GM12874 (cell line): ENCODE measurements at regions not wholly inside any gene's neighbourhood (a gene's known extent, or its start where the extent isn't known, plus 50 kb on each side); places are given as distances from the start of the nearest gene placed in this dataset.

Experiments used
- TF ChIP-seq, protein P1 (sequence below): IDR thresholded peaks from 2 replicates; pipeline ENCODE4 v1.5.1; 2011; ENCODE audit warnings: low read depth, mild to moderate bottlenecking, control low read depth, low read length, moderate library complexity; ENCODE audit not compliant: insufficient read depth

DNA sequence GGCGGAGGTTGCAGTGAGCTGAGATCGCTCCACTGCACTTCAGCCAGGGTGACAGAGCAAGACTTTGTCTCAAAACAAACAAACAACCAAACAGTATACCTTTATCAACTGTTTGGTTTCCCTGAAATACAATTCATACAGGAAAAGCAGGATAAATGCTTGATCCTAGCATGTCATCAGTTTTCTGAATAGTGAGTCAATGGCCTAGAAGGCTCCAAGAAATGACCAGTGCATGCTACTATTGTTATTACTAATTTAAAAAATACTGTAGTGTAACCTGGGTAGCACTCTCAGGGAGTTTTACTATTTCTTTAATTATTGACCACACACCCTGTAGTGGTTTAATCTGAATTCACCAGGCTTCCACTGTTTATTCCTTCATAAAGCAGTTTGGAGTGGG, 101.0 kb upstream of the PTPN3 start:
- TF ChIP-seq, protein P1, sequence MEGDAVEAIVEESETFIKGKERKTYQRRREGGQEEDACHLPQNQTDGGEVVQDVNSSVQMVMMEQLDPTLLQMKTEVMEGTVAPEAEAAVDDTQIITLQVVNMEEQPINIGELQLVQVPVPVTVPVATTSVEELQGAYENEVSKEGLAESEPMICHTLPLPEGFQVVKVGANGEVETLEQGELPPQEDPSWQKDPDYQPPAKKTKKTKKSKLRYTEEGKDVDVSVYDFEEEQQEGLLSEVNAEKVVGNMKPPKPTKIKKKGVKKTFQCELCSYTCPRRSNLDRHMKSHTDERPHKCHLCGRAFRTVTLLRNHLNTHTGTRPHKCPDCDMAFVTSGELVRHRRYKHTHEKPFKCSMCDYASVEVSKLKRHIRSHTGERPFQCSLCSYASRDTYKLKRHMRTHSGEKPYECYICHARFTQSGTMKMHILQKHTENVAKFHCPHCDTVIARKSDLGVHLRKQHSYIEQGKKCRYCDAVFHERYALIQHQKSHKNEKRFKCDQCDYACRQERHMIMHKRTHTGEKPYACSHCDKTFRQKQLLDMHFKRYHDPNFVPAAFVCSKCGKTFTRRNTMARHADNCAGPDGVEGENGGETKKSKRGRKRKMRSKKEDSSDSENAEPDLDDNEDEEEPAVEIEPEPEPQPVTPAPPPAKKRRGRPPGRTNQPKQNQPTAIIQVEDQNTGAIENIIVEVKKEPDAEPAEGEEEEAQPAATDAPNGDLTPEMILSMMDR, result no peak

DNA sequence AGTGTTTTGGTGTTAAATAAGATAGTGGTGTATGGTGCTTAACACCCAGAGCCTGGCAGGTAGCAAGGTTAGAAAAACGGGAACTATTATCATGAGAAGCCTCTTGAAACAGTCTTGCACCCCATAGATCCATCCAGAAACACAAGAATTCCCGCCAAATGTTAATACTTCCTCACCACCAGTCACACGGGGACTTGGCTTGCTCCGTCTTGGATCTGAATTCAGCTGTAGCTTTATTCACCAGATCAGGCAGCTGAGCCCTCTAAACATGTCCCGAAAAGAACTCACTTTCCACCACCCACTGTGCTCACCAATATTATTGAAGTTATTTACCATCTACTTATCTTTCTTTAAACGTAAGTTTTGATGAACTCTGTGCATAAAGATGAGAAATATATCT, 101.6 kb upstream of the PTPN3 start:
- TF ChIP-seq, protein P1, result no peak

DNA sequence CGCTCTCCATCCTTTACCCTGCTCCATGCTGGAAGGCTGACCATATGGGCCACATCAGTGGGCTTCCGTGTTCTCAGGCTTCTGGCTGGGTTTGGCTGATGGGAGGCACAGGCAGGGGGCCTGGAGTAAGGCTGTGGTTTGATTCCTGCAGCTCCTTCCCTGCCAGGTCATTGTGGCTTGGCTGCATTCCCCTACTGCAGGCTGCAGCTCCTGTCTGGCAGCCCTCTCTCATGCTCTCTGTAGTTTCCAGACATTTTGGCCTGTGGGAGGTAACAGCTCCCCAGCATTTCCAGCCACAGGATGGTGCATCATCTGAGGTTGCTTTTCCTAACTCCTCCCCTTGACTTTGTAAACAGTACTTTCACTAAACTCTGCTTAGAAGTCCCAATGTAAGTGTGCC, 102.0 kb upstream of the PTPN3 start:
- TF ChIP-seq, protein P1, result no peak

DNA sequence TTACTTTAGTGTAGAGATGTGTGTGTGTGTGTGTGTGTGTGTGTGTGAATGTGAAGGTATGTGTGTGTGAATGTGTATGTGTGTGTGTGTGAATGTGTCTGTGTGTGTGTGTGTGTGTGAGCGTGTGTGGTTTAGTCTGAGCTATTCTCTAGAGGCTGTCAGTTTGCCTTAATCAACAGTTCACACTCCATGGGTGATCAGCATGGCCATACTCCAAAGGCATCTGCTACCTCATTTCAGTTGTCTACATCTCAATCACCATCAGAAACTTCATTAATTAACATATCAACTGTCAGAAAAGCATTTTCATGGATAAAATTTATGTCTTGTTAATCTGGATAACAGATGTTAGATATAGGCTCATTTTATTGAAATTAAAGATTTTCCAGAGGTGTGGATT, 103.1 kb upstream of the PTPN3 start:
- TF ChIP-seq, protein P1, result no peak

DNA sequence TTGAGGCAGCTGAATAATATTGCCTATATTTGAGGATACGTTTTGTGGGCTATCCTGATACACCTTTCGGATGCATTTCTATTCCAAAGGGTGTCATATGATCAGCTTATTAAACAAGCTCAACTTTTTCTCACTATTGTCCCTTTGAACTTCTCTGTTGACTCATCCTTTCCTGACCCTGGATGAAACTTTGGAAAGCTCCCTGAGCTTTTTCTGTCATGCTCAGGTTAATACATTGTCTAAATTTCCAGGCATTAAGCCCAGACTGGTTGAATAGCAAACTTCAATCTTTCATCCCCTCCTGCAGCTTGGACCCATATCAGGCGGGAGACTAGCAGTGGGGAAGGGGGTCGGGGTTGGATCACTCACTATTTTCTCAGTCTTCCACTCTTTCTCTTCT, 104.9 kb upstream of the PTPN3 start:
- TF ChIP-seq, protein P1, result no peak

DNA sequence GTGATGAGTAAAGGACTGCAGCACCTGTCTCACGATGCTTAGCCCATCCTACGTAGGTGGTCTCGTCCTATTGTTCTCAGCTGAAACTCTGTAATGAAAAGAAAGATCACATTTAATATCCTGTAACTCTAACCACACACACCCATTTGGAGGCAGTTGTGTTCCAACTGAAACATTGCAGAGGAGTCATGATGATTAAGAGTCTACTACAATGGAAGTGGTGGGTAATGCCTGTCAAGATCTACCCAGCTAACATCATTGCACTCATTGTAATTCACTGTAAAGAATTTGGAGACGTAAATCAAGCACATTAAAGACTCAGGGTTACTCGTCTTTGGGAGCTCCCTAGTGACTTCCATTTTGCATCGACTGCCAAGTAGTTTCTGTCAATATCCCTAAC, 106.0 kb upstream of the PTPN3 start:
- TF ChIP-seq, protein P1, result no peak

DNA sequence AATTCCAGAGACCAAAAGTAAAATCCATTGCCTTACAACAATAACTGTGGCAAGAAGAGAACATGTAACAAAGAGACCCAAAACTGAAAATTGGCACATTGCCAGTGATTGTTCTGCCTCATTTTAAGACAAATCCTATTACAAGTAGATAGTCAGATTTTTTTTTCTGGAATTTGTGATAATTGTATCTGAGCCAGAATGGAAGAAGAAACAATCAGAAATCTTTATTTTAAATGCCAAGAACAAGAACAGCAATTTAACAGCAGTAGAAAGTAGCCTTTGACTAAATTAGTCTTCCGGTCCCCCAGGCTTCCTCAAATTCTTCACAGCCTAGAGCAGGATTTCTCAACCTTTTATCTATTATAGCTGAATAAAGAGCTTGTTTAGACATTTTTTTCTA, 106.7 kb upstream of the PTPN3 start:
- TF ChIP-seq, protein P1, result no peak

DNA sequence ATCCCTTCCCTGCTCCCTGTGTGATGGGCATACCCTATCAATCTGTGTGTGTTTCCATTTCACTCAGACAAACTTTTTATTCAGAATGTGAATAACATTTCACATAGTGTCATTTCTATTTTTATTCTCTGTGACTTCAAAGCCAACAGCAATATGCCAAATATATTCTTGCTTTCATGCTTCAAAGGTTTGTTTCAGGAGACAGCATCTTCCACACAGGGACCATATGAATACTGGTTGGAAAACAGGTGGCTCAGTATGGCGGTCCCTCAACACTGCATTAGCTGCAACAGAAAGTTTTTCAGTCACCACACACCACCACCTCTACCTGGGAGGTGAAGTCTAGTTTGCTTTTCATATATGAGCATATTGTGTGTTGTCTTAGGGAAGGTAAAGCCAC, 111.0 kb upstream of the PTPN3 start:
- TF ChIP-seq, protein P1, result no peak
